KG1 (cell line): ENCODE measurements at regions not wholly inside any gene's neighbourhood (a gene's known extent, or its start where the extent isn't known, plus 50 kb on each side); places are given as distances from the start of the nearest gene placed in this dataset.

Experiments
- DNase-seq: peaks from one replicate; lab custom pipeline; 2025; lab: John Stamatoyannopoulos, UW

- DNase-seq = no peak
Observed at GRCh38 chr3:127374086-127375010, 86.5 kb upstream of the PRR20G start.

- DNase-seq = no peak
Observed at GRCh38 chr3:127373441-127374085, 85.7 kb upstream of the PRR20G start.

- no peak for DNase-seq
Observed at GRCh38 chr3:127371846-127372245, 84.0 kb upstream of the PRR20G start.

GRCh38 chr3:127371334-127371733 is 83.5 kb upstream of the PRR20G start:
- DNase-seq = no peak

- DNase-seq = no peak
Observed at GRCh38 chr3:127370906-127371305, 83.1 kb upstream of the PRR20G start.

GRCh38 chr3:127369356-127369935 is 81.6 kb upstream of the PRR20G start:
- no peak for DNase-seq

GRCh38 chr3:127368186-127369032 is 80.6 kb upstream of the PRR20G start:
- no peak for DNase-seq

GRCh38 chr3:127367593-127367992 is 79.7 kb upstream of the PRR20G start:
- no peak for DNase-seq

GRCh38 chr3:127366383-127366782 is 78.5 kb upstream of the PRR20G start:
- no peak for DNase-seq

- no peak for DNase-seq
Observed at GRCh38 chr3:127365163-127365798, 77.4 kb upstream of the PRR20G start.

GRCh38 chr3:127363891-127364290 is 76.0 kb upstream of the PRR20G start:
- no peak for DNase-seq

GRCh38 chr3:127363171-127363570 is 75.3 kb upstream of the PRR20G start:
- DNase-seq = no peak

- DNase-seq = no peak
Observed at GRCh38 chr3:127360647-127361046, 72.8 kb upstream of the PRR20G start.

- no peak for DNase-seq
Observed at GRCh38 chr3:127358641-127359040, 70.8 kb upstream of the PRR20G start.

- no peak for DNase-seq
Observed at GRCh38 chr3:127356381-127356780, 68.5 kb upstream of the PRR20G start.

- no peak for DNase-seq
Observed at GRCh38 chr3:127354761-127355160, 66.9 kb upstream of the PRR20G start.

- no peak for DNase-seq
Observed at GRCh38 chr3:127352612-127353011, 64.8 kb upstream of the PRR20G start.

- no peak for DNase-seq
Observed at GRCh38 chr3:127351775-127352350, 64.0 kb upstream of the PRR20G start.

- DNase-seq = no peak
Observed at GRCh38 chr3:127351321-127351720, 63.5 kb upstream of the PRR20G start.

- no peak for DNase-seq
Observed at GRCh38 chr3:127350172-127351050, 62.6 kb upstream of the PRR20G start.
